Type B pancreatic cell (in vitro differentiated cells): ENCODE measurements at regions not wholly inside any gene's neighbourhood (a gene's known extent, or its start where the extent isn't known, plus 50 kb on each side); places are given as distances from the start of the nearest gene placed in this dataset.

Experiments used
- DNase-seq: peaks from one replicate; pipeline ENCODE4 v3.0.0; 2021; ENCODE audit warnings: mixed read lengths; ENCODE audit not compliant: unreplicated experiment; ENCODE audit errors: extremely low spot score
- H3K27ac Mint-ChIP-seq: 2 replicates; pipeline ENCODE4 v1.8.0; 2021; ENCODE audit warnings: mild to moderate bottlenecking, mixed read lengths
- H3K27me3 Mint-ChIP-seq: 2 replicates; pipeline ENCODE4 v1.8.0; 2021; ENCODE audit warnings: mixed read lengths
- H3K36me3 Mint-ChIP-seq: 2 replicates; pipeline ENCODE4 v1.8.0; 2021; ENCODE audit warnings: mixed read lengths
- H3K4me1 Mint-ChIP-seq: one replicate; pipeline ENCODE4 v1.8.0; 2021; ENCODE audit warnings: mixed read lengths; ENCODE audit not compliant: unreplicated experiment
- H3K4me3 Mint-ChIP-seq: 2 replicates; pipeline ENCODE4 v1.8.0; 2021; ENCODE audit warnings: mild to moderate bottlenecking, mixed read lengths
- H3K9me3 Mint-ChIP-seq: 2 replicates; pipeline ENCODE4 v1.8.0; 2021; ENCODE audit warnings: mixed read lengths
- TF ChIP-seq, protein P1 (sequence below): fragments of 200-600 bp; sonication (generic); conservative IDR thresholded peaks from 2 replicates; pipeline ENCODE4 v1.5.0; 2021; ENCODE audit warnings: antibody characterized with exemption, mild to moderate bottlenecking

DNA sequence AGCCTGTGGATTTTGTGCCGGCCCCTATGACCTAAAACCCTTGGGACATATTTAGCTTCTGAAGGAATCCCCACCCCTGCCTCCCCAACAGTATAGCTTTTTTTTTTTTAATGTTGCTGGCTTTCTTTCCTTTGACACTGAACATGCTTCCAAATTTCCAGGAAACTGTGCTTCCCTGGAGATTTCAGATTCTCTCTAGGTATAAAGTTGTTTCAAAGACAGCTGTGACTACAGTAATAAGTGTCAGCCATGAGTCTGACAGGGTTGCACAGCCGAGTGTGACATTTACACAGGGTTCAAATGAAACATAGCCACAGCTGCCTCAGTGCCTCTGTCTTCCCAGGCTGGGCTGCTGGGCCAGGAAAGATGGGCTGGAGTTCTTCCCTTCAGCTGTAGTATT is 466.6 kb upstream of the COBL start:
- no peak for DNase-seq
- Mint-ChIP-seq H3K27ac (no peak overlapping the region), H3K9me3 (no peaks in the 10 kb centered on the region), H3K36me3 (no peaks in the 10 kb centered on the region), H3K4me1 (no peaks in the 10 kb centered on the region), H3K4me3 (no peak overlapping the region), H3K27me3 (peaks cover 4% of the 10 kb centered on the region)
- TF ChIP-seq, protein P1, sequence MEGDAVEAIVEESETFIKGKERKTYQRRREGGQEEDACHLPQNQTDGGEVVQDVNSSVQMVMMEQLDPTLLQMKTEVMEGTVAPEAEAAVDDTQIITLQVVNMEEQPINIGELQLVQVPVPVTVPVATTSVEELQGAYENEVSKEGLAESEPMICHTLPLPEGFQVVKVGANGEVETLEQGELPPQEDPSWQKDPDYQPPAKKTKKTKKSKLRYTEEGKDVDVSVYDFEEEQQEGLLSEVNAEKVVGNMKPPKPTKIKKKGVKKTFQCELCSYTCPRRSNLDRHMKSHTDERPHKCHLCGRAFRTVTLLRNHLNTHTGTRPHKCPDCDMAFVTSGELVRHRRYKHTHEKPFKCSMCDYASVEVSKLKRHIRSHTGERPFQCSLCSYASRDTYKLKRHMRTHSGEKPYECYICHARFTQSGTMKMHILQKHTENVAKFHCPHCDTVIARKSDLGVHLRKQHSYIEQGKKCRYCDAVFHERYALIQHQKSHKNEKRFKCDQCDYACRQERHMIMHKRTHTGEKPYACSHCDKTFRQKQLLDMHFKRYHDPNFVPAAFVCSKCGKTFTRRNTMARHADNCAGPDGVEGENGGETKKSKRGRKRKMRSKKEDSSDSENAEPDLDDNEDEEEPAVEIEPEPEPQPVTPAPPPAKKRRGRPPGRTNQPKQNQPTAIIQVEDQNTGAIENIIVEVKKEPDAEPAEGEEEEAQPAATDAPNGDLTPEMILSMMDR = no peak

DNA sequence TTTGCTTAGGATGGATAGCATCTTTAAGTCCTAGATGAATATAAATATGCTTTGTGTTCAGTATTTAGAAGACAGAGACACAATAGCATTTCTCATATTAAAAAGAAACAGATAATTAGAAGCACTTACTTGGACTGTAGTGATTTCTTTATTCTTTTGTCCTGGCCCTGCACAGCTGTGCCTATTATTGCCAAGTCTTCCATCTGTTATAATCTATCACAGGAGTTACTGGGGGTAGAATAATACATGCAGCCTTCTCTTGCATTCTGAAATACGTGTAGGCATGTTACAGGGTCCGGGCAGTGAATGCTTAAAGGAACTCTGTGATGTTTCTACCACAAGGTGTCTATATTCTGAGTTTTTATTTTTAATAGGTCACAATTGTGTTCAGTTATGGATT is 461.5 kb upstream of the COBL start:
- Mint-ChIP-seq H3K9me3 (no peaks in the 10 kb centered on the region), H3K27me3 (peaks cover 4% of the 10 kb centered on the region), H3K27ac (no peak overlapping the region), H3K4me3 (no peak overlapping the region), H3K4me1 (peaks cover 13% of the 10 kb centered on the region), H3K36me3 (no peaks in the 10 kb centered on the region)
- no peak for DNase-seq
- TF ChIP-seq, protein P1 = no peak

DNA sequence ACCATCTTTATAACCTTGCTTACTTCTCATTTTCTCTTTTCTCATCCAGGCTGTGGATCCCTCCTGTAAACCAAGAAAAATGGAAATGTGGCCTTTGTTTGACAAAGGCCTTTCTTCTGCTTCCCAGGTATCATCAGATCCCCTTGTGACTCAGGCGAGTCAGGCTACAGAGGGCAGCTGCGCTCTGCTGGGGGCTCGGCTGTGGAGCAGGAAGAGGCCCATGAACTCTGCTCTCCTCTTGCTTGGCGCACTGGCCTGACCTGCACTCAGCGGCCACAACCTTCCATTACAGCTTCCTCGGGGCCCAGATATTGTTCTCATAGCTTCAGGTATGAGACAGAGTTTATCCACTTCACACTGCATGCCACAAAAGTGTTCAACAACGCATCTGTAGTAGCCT is 457.6 kb upstream of the COBL start:
- Mint-ChIP-seq H3K9me3 (no peaks in the 10 kb centered on the region), H3K4me3 (no peak overlapping the region), H3K27me3 (peaks cover 4% of the 10 kb centered on the region), H3K4me1 (peaks cover 23% of the 10 kb centered on the region), H3K27ac (no peak overlapping the region), H3K36me3 (no peaks in the 10 kb centered on the region)
- no peak for DNase-seq
- TF ChIP-seq, protein P1 = no peak

DNA sequence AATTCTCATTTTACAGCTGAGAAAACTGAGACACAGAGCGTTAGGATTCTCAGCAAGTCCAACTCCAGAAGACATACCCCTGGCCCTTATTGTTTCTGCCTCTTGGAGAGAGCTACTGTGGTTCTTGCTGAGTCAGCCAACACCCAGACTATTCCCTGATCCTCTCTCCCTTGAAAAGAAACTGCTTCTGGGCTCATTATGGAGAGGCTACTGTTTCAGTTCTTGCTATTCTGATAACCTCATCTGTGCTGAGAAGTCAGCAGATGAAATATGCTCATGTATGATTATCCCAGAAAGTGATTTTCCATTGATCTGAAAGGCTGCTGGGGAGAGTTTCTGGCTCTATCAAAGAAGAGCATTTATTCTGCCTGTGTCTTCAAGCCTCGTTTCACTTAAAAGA is 455.6 kb upstream of the COBL start:
- DNase-seq = no peak
- H3K27me3 Mint-ChIP-seq = peaks cover 8% of the 10 kb centered on the region
- no peak overlapping the region for H3K27ac Mint-ChIP-seq
- TF ChIP-seq, protein P1 = no peak
- H3K36me3 Mint-ChIP-seq = no peaks in the 10 kb centered on the region
- no peaks in the 10 kb centered on the region for H3K9me3 Mint-ChIP-seq
- H3K4me3 Mint-ChIP-seq = no peak overlapping the region
- peaks cover 23% of the 10 kb centered on the region for H3K4me1 Mint-ChIP-seq

DNA sequence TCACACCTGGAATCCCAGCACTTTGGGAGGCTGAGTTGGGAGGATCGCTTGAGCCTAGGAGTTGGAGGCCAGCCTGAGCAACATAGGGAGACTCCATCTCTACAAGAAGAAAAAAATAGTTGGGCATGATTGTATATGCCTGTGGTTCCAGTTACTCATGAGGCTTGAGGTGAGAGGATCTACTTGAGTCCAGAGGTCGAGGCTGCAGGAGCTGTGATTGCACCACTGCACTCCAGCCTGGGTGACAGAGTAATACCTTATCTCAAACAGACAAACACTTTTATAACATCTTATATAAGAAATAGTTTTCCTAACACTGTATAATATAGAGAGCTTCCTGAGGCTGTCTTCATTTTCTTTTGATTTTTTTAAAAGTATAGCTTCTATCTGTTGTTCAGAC is 448.4 kb upstream of the COBL start:
- Mint-ChIP-seq H3K4me1 (peaks cover 3% of the 10 kb centered on the region), H3K9me3 (no peaks in the 10 kb centered on the region), H3K4me3 (no peak overlapping the region), H3K36me3 (no peaks in the 10 kb centered on the region), H3K27ac (no peak overlapping the region), H3K27me3 (peaks cover 9% of the 10 kb centered on the region)
- TF ChIP-seq, protein P1 = no peak
- no peak for DNase-seq

DNA sequence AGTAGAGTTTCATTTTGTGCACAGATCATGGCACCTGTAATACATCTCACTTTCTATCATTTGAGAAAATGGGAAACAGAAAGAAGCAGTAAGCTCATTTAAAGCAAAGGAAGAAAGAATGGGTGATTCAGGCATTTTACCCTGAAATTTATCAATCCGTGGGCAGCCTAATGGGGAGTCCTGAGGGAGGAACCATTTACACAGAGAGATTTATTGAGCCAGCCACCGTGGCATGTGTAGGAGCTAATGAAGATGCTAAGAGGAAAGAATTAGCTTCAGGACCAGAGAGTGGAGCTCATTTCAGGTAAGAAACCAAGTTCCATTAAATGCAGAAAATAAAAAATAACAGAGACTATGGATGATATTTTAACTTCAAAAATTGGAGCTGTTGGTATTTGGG is 443.4 kb upstream of the COBL start:
- Mint-ChIP-seq H3K27me3 (no peaks in the 10 kb centered on the region), H3K27ac (no peak overlapping the region)
- TF ChIP-seq, protein P1 = no peak

More for the DNA sequence above, 443.4 kb upstream of the COBL start:
- no peak for DNase-seq
- Mint-ChIP-seq H3K4me1 (peaks cover 6% of the 10 kb centered on the region), H3K4me3 (no peak overlapping the region), H3K9me3 (no peaks in the 10 kb centered on the region), H3K36me3 (no peaks in the 10 kb centered on the region)
